GM10266 (cell line): ENCODE measurements at regions not wholly inside any gene's neighbourhood (a gene's known extent, or its start where the extent isn't known, plus 50 kb on each side); places are given as distances from the start of the nearest gene placed in this dataset.

ENCODE experiments used
- DNase-seq: peaks from one replicate; pipeline ENCODE4 v3.0.0; 2012; ENCODE audit errors: extremely low spot score
- CTCF ChIP-seq: IDR thresholded peaks from 2 replicates; pipeline ENCODE4 v1.5.1; 2012; ENCODE audit warnings: mild to moderate bottlenecking, low read depth; ENCODE audit not compliant: control insufficient read depth, insufficient read depth; ENCODE audit errors: missing control alignments

GRCh38 chr5:2181557-2181956, 298.8 kb upstream of the IRX4 start:
- DNase-seq = no peak
- TF ChIP-seq CTCF = no peak

DNA sequence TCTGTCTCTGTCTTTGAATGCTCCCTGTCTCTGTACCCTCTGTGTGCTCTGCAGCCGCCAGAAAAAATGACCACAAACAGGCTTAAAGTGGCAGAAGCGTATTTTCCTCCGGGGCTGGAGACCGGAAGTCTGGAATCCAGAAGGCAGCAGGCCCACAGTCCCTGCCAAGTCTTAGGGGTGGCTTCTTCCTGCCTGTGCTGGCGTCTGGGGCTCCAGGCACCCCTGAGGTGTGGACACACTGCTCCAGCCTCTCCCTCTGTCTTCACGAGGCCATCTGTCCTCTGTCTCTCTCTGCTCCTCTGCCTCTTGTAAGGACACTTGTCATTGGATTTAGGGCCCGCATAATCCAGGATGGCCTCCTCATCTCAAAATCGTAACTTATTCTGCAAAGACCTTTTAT, 298.4 kb upstream of the IRX4 start:
- DNase-seq = no peak

DNA sequence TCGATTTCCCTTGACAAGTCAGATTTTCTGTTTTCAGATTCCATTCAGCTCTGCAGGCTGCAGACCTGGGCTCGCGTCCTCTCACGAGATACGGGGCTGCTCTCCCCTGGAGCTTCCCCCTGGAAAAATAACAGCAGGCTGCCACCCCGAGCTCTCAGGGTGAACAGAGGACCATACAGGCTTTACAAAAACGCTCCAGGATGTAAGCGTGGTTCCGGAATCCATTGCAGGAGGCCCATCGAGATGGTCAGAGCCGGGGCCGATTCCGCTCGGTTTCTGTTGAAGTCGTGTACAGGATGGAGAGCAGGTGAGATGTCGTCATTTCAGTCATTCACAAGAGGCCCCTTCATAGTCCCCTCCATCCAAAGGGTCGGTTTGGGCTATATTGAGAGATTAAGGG, 297.7 kb upstream of the IRX4 start:
- DNase-seq = no peak
- TF ChIP-seq CTCF = no peak

More for the DNA sequence above, 298.4 kb upstream of the IRX4 start:
- no peak for TF ChIP-seq CTCF

- TF ChIP-seq CTCF = no peak
- no peak for DNase-seq
Measured at GRCh38 chr5:2179861-2180260, 297.1 kb upstream of the IRX4 start.

DNA sequence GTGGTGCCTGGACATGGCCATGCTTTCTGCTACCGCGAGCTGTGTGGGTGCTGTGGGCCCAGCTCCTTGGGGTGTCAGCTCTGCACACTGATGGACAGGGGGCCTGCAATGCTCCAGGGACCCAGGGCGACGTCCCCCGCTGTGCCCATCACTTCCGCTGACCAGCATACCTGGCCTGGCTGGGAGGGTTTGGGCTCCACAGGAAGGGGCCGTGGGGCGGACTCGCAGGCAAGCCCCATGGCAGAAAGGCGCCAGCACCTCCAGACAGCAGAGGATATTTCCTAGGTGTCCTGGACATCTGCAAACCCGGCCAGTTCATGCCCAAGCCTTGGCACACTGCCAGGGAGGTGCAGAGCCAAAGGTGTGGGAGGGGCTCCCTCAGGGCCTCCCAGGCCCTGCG, 295.8 kb upstream of the IRX4 start:
- no peak for DNase-seq
- TF ChIP-seq CTCF = no peak

DNA sequence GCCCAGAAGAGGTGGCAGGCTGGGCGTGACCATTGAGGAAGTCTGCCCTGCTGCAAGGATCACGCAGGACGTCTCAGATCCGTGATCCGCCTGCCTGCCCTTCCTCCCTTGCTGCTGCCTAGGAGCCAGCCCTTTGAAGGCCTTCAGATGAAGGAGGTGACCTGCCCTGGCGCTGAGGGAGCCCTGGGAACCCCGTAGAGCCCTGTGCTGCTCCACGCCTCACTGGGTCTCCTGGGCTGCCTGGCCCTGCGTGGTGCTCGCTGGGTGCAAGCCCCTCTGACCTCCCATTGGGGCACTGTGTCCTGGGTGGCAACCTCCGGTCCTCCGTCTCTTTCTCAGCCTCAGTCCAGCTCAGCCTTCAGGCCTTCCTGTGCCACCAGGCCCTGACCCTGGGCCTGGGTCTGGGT, 295.3 kb upstream of the IRX4 start:
- no peak for TF ChIP-seq CTCF
- DNase-seq = no peak

- TF ChIP-seq CTCF = no peak
- no peak for DNase-seq
Measured at GRCh38 chr5:2177244-2177643, 294.5 kb upstream of the IRX4 start.
